ENCODE measurements at regions not wholly inside any gene's neighbourhood (a gene's known extent, or its start where the extent isn't known, plus 50 kb on each side); places are given as distances from the start of the nearest gene placed in this dataset.

DNA sequence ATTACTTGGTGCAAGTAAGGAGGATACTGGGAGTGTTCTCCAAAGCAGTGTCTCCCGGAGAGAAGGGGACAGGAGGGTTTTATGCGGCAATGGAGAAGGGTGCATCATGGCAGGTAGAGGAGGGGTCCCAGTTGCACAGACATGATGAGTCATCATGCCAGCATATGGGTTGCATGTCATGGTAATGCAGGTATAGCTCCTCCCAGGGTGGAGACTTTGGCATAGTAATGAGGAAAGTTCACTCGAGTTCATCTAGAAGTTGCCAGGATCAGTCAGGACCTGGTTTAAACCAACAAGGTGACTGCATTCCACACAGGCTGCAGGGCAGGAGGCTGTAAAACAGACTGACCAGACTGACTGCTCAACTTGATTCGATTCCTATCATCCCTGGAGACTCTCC lies 355.7 kb upstream of the DUSP10 start:
- DNase-seq: no peak

DNA sequence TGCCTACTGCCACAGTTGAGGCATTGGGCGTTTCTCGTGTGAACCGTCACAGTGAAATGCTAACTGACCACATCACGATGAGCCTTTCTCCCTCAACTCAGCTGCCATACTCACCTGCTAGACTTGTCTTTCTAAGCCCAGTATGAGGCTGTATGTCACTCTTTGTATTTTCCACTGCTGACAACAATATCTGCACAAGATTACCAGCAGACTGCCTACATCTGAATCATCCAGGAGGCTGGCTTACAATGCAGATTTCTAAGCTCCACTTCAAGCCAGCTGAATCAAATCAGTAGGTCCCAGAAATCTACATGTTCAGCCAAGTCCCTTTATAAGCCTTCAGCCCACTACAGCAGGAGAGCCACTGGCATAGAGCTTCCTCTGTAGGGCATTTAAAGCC lies 355.0 kb upstream of the DUSP10 start:
- no peak for DNase-seq

DNA sequence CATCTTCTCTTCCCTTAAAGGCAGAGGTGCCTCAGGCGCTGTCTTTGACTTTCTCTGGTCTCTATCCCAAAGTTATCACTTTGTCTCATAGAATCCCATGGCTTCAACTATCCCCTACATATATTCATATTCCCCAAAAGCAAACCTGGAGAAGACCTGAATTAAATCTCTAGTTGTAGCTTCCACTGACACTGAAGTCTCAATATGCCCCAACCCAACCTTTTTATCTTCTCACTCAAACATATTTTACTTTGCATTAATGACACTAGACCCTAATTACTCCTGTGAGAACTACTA lies 354.5 kb upstream of the DUSP10 start:
- DNase-seq: no peak

DNA sequence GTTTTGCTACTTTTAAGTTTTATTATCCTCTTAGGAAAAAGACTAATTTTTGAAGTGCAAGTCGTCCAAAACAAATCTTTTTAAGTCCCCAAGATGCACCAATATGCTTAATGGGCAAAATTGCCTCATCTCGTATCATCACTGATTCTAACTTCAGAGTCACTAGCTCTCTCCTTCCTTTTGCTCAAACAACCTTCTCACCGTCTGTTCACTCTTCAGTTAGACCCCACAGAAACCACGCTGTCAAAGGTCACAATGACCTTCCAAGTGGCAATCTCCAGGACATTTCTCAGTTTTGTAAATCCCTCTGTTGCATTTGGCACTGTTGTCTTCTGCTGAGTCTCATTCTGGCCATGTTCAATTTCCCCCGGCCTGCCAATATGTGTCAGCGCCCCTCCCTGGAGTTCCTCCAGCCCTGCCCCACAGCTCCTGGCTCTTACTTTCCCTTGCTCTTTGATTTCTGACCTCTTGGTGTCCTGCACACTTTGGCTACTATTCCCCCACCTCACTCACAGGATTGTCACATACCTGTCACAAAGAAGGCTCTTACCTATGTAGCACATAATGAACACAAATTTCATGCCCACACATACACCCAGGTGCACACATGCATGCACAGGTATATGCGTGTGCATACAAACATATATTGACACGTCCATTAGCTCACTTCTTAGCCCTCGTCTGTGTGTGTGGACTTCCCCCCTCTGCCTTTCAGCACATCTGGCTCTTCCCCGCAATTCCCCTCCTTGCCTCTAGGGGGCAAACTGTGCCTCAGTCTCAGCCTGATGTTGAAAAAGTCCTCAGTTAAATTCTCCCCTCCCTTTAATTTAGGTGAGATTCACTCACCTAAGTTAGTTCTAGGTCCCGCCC lies 354.0 kb upstream of the DUSP10 start:
- DNase-seq: peak; percentile 56

DNA sequence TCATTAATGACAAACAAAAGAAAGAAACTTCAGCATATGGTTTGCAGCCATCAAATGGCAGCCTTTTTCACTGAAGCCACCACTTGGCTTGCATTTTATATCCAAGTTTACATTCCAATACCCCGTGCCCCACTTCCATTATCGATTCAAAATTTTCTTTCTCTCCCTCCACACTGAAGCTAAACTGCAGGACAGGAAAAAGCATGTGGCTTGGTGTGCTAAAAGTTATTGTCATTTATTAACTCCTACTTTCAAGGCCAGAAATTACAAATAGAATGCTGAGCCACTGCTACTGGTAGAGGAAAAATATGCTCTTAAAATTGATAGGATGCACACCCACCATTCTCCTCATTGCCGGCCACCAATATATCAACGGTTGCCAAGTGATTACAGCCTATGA lies 351.6 kb upstream of the DUSP10 start:
- no peak for DNase-seq

DNA sequence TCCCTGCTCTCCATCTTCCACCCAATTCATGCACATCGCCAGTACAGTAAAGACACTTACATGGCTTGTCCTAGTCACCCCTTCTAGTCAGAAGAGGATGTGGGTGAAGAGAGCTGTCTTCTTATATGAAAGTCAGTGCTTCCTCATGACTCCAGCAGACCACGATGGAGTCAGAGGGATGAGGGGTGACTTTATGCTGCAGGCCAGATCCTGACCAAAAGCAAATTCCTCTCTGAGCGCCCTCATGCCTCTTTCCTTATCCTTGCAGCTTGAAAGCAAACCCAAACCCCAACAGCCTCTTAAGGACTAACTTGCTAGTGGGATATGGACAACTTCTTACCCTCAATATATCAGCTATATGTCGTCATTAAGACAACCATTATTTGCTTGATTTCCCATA lies 348.2 kb upstream of the DUSP10 start:
- DNase-seq: no peak

DNA sequence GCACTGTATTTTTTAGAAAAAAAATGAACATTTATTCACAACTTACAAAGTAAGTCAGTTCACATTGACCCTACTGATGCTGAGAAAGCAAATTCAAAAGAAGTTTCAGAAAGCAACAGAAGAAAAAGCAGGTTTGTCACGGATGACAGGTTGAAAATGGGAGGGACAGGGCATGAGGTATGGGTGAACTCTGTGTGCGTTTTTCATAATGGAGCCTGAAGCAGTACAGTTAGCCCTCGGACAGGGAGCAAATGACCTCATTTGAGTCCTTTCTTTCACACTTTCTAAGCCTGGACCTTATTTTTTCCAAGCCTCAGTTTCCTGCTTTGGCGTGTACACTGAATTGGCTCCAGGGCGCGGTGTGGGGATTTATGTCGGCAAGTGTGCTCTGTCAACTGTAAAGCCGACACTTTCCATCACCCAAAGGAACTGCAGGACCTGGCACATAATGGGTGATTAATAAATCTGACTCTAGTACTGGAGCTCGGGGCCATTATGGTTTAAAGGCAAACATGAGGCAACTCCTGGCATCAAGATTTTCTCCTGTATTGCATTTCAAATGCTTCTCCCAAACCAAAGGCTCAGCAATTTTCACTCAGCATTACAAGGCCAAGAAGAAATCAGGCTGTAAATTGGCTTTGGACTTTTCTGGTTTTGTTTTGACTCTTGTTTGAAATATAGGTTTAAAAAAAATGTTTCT lies 345.5 kb upstream of the DUSP10 start:
- DNase-seq: no peak

DNA sequence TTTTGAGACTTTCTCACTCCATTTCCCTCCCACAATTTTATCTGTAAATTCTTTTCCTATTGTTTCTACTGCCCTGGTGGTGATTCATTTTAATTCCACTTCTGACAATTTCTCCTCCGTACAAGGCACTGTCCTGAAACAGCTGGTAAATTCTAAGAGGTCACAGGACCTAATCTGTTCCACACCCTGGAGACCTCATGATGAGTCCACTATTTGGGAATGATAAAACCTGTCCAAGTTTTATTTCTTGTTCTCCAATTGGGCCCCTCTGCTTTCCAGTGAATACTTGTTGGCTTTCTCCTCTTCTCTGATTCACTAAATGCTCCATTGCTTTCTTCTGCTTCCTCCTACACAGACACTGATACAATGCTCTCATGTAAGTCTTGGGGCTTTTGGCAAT lies 343.1 kb upstream of the DUSP10 start:
- no peak for DNase-seq

DNA sequence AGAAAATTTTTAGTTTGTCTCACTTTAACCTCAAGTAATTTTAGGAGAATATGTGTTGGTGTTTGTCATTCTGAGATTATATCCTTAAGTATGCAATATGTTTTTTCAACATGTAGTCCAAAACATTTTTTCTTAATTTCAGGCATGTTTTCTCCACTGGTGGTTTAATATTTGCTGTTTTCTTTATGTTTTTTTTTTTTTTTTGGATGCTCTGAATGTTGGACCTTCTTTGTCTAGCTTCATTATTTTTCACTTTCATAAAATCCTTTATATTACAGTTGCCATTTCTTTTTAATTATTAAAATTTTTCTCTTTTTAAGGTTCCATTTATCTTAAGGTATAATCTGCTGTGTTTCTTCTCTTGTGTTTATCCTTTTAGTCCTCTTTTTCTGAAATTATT lies 342.2 kb upstream of the DUSP10 start:
- DNase-seq: no peak

DNA sequence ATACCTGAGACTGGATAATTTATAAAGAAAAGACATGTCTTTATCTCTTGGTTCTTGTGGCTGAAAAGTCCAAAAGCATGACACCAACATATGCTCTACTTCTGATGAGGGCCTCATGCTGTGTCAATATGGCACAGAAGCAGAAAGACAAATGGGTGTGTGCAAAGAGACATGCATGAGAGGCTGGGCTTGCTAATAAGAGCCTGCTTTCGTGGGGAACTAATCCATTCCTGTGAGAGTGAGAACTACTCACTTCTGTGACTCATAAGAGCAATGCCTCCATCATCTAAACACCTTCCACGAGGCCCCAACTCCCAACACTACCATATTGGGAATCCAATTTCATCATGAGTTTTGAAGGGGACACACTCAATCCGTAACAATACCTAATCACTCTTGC lies 340.0 kb upstream of the DUSP10 start:
- DNase-seq: no peak

DNA sequence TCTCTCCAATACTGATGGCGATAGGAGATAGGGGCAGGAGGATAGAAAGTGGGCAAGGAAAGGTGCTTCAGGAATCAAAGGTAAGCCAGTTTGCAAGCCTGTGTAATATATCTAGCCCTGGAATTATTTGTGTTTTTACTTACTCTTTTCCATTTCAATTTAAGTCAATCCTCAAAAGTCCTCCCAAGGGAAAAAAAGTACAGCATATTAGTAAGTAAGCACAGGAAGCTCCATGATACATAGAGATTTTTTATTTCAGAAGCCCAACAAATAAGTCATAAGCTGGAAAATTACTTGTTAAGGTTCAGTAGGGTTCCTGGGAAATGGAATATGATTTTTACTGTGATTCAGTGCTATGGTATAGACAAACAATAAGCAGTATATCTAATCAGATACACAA lies 337.7 kb upstream of the DUSP10 start:
- no peak for DNase-seq

DNA sequence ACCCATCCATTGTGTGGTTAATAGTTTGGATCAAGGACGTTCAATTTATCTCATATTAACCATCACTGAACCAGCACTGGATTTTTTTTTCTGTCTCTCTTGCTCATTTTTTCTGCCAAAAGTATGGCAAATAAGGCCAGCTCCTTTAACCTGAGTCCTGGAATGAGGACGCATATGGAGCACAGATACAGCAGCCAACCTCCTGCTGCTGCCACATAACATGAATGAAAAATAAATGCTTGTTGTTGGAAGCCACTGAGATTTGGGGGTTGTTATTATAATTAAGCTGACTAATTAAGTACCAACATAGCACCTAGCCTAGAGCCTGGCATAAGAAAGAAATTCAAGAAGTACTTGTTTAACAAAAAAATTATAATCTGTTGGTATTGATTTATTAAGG lies 335.3 kb upstream of the DUSP10 start:
- DNase-seq: no peak

DNA sequence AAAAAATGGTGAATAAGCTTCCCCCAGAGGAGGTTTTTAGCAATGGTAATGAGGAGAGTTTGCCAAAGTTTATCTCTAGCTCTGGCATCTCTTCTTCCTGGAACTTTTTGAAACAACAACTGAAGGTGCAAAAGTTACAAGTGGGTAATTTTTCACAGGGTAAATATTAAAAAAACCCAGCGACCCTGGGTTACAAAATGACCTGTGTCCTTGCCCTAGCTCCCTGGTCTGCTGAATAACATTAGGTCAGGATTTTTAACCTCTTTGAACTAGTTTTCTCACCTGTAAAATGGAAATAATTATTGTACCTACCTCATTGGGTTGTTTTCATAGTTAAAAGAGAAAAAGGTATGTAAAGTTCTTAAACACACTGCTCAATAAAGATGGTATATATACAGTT lies 332.4 kb upstream of the DUSP10 start:
- no peak for DNase-seq

DNA sequence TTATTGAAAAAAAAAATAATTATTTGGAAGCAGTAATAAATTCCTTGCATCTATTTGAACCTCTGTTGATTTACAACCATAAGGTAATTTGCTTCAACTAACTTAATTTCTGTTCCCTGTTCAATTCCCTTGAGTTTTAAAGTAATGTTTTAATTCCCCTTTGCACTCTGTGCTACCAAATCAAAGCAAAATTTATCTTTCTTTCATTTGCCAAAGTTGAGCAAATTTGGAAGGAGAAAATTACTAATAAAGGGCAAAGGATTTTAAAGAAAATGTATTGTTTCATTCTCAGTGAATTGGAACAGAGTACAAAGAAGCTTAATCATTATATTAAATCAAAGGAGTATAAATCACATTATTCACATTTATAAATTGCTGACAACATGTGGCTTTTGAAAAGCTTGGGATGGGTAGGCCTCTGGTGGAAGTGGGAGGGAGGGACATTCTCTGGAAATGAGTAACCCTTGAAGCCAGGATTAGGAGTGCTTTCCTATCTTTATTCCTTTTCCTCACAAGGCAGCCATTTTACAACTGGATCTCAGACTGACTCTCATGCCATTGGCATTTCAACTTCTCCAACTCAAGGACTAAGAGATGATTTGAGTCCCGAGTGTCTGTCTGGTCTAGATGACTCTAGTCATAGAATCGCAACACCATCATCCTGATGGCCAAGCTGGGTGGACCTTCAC lies 331.6 kb upstream of the DUSP10 start:
- DNase-seq: no peak

DNA sequence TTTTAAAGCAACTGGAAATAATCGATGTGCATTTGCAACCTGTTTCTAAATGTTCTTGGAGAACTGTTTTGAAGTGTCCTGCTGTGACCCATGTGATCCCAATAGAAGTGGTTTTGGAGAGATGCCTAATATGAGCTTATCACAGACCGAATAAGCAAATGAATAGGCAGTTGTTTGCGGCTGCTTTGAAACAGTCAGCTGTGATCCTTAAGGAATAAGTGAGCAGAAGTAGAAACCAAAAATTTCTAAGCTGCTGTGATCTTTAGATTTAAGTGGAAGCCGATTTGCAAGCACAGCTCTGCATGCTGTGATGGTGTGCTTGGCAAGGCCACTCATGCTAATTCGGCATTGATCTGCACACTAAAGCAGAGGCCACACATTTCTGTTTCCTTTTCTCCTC lies 329.5 kb upstream of the DUSP10 start:
- no peak for DNase-seq

DNA sequence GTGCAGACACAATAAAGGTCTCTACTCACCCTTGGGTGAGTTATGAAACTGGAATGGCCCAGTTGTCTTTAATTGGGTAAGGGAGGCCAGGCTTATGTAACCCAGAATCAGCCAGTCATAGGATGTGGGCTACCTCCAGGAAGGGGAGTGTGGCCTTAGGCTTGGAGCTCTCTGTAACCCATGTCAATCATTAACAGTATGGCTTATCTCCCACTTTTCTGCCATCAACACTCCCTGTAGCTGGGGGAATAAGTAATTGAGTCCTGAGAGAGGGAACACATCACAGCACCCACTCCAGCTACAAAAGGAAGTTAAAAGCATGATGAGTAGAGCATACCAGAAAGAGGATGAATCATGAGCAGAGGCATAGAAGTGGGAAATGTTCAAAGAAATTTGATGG lies 327.0 kb upstream of the DUSP10 start:
- DNase-seq: no peak

DNA sequence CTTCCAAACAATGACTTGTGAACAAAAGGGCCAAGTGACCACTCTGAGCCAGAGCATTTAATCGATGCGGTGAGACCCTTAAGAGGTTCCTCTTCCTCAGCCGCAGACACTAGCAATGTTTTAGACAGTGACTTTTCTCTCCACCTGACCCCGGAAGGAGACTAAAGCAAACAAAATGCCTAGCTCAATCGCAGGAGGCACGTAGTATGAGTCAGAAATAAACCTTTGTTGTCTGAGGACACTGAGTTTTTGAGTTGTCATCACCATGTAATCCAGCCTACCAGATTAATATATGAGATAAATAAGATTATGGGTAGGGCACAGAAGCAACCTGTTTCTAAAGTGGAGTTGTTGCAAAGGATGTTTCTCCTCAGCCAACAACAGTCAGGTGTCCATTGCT lies 326.2 kb upstream of the DUSP10 start:
- DNase-seq: no peak

DNA sequence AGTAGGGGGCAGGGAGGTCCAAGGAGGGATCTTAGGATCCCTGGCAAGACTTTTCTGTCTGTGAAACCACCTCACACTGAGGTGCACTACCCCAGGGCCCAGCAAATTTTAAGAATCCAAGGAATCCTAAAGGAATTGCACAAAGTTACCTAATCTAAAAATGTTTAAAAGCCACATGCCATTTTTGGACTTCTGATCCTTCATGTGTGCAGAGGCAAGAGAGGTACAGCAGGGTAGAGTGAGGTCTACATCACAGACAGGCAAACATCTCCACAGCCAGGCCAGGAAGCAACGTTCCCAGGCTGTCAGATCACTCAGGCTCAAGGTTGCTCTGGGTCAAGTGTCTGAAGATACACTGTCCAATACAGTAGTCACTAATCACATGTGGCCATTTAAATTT lies 324.6 kb upstream of the DUSP10 start:
- no peak for DNase-seq

DNA sequence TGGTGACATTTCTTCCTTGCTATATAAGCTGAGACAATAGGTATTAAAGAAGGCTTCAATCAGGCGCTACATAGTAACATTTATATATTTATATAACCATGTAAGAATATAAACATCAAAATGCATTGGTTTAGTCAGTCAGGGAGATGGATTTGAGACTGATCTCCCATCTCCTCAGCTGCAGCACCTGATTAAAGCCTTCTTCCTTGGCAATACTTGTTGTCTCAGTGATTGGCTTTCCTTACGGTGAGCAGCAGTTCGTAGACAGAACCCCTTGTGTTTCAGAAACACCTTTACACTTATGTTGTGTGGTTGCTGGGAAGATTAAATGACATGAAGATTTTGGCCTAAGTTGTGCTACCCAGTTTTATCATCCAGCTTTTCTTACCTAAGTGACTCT lies 323.3 kb upstream of the DUSP10 start:
- no peak for DNase-seq

DNA sequence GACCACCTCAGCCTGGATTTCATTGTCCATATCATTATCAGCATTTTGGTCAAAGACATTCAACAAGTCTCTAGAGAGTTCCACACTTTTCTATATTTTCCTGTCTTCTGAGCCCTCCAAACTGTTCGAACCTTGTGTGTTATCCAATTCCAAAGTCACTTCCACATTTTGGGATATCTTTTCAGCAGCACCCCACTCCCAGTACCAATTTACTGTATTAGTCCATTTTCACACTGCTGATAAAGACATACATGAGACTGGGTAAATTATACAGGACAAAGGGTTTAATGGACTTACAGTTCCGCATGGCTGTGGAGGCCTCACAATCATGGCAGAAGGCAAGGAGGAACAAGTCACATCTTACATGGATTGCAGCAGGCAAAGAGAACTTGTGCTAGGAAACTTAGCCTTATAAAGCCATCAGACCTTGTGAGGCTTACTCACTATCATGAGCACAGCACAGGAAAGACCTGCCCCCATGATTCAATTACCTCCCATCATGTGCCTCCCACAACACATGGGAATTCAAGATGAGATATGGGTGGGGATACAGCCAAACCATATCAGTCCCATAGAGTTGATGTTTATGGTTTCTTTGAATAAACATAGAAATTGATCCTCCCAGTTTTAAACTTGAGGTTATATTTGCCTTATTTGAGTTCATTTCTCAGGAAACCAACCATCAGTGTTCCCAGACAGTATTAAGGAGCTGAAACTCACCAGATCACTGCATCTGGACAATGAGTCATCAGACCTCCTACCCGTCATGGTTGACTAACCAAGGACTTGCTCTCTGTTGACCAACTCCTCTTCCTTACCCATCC lies 322.7 kb upstream of the DUSP10 start:
- no peak for DNase-seq

DNA sequence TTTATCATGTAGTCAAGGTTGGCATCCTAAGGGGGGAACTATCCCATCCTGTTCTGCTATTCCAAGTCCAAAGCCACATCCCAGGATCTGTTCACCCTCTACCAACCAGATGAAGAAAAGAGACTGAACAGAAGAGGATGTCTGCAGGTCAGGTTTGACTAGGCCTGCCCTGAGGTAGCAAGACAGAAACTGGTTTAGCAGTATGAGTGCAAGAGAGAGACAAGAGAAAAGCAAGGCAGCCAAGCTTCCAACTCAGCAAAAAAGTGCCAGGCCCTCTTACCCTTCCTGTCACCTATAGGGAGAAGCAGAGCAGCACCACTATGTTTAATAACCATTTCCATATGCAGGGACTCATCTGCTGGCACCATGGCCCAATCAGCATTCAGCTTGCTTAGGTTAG lies 320.8 kb upstream of the DUSP10 start:
- DNase-seq: no peak

DNA sequence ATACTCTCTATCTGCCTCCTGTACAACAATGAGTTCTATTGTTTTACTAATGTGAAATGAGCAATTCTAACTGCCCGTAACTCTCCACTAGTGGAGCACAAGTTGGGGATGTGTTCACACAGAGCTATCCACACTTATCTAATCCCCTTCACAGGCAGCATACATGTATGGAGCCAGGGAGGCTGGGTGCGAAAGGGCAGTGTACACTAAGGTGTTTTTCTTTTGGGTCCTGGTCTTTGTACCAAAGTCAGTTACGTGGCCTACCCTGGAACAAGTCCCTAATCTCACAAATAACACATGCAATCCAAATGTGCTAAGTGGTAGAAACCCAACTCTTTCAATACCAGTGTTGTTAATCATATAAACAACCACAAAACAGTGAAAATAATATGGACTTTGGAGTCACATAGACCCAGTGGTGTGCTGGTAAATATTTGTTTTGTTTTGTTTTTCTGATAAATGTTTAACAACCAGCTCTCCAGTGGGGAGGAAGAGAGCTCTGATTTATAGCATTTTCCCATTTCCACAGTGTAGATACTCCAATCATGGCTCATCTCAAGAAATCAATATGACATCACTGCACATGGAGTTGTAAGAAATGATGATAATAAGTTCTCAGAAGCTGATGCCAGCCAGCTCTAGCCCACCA lies 319.9 kb upstream of the DUSP10 start:
- no peak for DNase-seq
